ENCODE measurements at regions not wholly inside any gene's neighbourhood (a gene's known extent, or its start where the extent isn't known, plus 50 kb on each side); places are given as distances from the start of the nearest gene placed in this dataset.

DNA sequence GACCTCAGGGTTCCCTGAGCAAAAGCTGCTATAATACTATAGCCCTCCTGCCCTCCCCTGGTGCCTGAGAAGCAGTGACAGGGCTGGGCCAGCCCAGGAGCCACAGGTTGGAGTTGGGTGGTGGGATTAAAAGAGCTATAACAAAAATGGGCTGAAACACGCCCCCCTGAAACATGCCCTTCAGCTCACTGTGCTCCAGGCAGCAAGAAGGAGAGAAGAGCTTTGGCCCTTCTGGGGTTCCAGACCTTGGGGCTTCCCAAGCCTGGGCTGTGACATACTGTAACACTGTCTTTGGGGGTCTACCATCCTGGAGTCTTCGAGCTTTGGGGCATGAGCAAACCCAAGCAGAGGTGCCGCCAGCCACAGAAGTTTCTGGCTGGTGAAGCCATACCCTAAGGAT is 129.2 kb downstream of the HTR1B start:
- Histone ChIP-seq H3K4me1 (ENCODE audit: insufficient read depth) (no peaks in the 10 kb centered on the region), H3K27me3 (no peaks in the 10 kb centered on the region), H3K4me3 (no peak overlapping the region), H3K9me3 (no peaks in the 10 kb centered on the region), H3K36me3 (no peaks in the 10 kb centered on the region), H3K27ac (no peak overlapping the region)
- no peak for TF ChIP-seq CTCF (IDR thresholded peaks at IDR 0.05)
- TF ChIP-seq EP300 (IDR thresholded peaks at IDR 0.05), result no peak
- TF ChIP-seq POLR2A (IDR thresholded peaks at IDR 0.05), result no peak
- DNase-seq, result no peak
- intact Hi-C loops (cut with DNase I), result no loop called here
- whole genome bisulfite sequencing, 3 donors, result 85 to 95% (median 86%) methylated on average over 3 of the region's 3 CpGs

DNA sequence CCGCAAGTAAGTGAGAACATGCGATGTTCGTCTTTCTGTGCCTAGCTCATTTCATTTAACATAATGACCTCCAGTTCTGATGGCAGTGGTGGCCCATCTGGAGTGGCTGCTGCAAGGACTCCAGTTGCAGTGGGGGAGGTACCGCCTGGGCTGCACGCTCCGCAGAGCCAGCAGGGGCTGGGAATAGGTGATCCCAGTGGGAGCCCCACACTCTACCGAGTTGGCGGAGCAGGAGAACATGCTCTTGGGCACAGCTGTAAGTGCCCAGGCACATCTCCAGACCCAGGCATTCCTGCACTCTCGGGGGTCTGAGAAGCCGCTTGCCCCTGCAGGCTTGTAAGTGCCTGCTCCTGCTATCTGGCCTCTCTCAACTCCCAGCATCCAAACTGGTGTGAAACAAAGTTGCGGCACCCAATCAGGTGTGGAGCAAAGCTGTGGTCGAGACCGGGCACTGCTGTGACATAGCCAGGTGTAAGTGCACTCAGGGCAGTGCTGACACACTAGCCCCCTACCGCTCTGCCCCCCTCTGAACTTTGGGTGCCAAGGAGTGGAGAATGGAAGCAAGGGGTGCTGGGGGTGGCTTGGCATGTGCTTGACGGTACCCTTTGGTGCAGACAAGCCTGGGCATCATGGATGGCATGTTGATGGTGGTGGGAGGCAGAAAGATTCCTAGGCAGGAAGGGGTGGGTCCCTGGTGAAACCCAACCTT is 130.2 kb downstream of the HTR1B start:
- TF ChIP-seq POLR2A (IDR thresholded peaks at IDR 0.05) (no peak), EP300 (IDR thresholded peaks at IDR 0.05) (no peak), CTCF (IDR thresholded peaks at IDR 0.05) (no peak)
- no peak for DNase-seq
- intact Hi-C loops (cut with DNase I), result no loop called here
- Histone ChIP-seq H3K4me3 (no peak overlapping the region), H3K36me3 (no peaks in the 10 kb centered on the region), H3K27ac (no peak overlapping the region), H3K27me3 (no peaks in the 10 kb centered on the region), H3K4me1 (ENCODE audit: insufficient read depth) (no peaks in the 10 kb centered on the region), H3K9me3 (no peaks in the 10 kb centered on the region)
- 96 to 98% (median 98%) methylated on average over 15 of the region's 15 CpGs for WGBS, 3 donors

GRCh38 chr6:77326711-77327110 is 136.6 kb downstream of the HTR1B start:
- TF ChIP-seq POLR2A (IDR thresholded peaks at IDR 0.05), result no peak
- no peak for TF ChIP-seq EP300 (IDR thresholded peaks at IDR 0.05)
- TF ChIP-seq CTCF (IDR thresholded peaks at IDR 0.05), result no peak
- no peak overlapping the region for H3K27ac ChIP-seq
- no peaks in the 10 kb centered on the region for H3K36me3 ChIP-seq
- DNase-seq, result no peak
- intact Hi-C loops (cut with DNase I), result no loop called here
- H3K4me1 ChIP-seq (ENCODE audit: insufficient read depth), result no peaks in the 10 kb centered on the region
- no peaks in the 10 kb centered on the region for H3K27me3 ChIP-seq
- H3K9me3 ChIP-seq, result no peaks in the 10 kb centered on the region
- WGBS, 3 donors, result 88 to 94% (median 93%) methylated on average over 3 of the region's 3 CpGs
- no peak overlapping the region for H3K4me3 ChIP-seq

DNA sequence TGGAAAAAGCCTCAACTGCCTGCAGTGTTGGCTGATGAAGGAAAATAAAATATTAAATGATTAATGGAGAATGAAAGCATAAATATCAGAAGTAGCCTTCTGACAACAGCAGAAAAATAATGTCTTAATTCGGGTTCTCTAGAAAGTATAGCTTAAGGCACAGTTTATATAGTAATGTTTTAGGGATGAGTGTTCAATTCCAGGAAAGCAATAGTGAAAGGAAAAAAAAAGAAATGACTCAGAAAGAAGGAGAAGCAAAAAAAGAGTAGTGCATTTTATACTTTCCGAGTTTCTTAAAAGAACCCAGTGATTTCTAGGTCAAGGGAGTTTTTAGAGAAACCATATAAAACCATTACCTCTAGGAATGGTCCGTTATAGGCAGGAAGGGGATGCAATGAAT is 137.3 kb downstream of the HTR1B start:
- Histone ChIP-seq H3K27me3 (no peaks in the 10 kb centered on the region), H3K36me3 (no peaks in the 10 kb centered on the region), H3K4me1 (ENCODE audit: insufficient read depth) (peaks cover 2% of the 10 kb centered on the region), H3K27ac (no peak overlapping the region), H3K4me3 (no peak overlapping the region), H3K9me3 (no peaks in the 10 kb centered on the region)
- intact Hi-C loops (cut with DNase I), result no loop called here
- 80 to 95% (median 87%) methylated on average over 3 of the region's 3 CpGs for WGBS, 3 donors
- no peak for DNase-seq
- no peak for TF ChIP-seq EP300 (IDR thresholded peaks at IDR 0.05)
- TF ChIP-seq POLR2A (IDR thresholded peaks at IDR 0.05), result no peak
- TF ChIP-seq CTCF (IDR thresholded peaks at IDR 0.05), result no peak
